HEK293 (cell line): ENCODE measurements at regions not wholly inside any gene's neighbourhood (a gene's known extent, or its start where the extent isn't known, plus 50 kb on each side); places are given as distances from the start of the nearest gene placed in this dataset.

ENCODE experiments used
- CTCF ChIA-PET: fragments of 350-600 bp; formaldehyde crosslinking; extraction: SDS; loops from one replicate; lab custom pipeline; 2021; ENCODE audit warnings: antibody characterized with exemption; lab: Yijun Ruan, JAX
- POLR2A ChIA-PET: fragments of 300-600 bp; formaldehyde crosslinking; extraction: SDS; loops from one replicate; lab custom pipeline; 2020; ENCODE audit warnings: antibody characterized with exemption, inconsistent platforms; lab: Yijun Ruan, JAX
- H3K27ac ChIP-seq: fragments of 200-500 bp; sonication (Bioruptor generic); 2 replicates; pipeline ENCODE4 v1.5.1; 2014; ENCODE audit warnings: low read depth, low read length, control low read depth, inconsistent platforms; ENCODE audit errors: extremely low read depth
- H3K36me3 ChIP-seq, 2 experiments: fragments of 200-500 bp in 1 of 2; sonication (Bioruptor generic) in 1 of 2; 1 replicate in 1 of 2; 2 replicates in 1 of 2; pipeline ENCODE4 v1.5.1; 2014 to 2017; ENCODE audit warnings: inconsistent platforms in 2 of 2, low read length in 2 of 2; ENCODE audit not compliant: control insufficient read depth in 2 of 2, insufficient read depth in 1 of 2
- H3K4me1 ChIP-seq: fragments of 200-500 bp; sonication (Bioruptor generic); 2 replicates; pipeline ENCODE4 v1.5.1; 2014; ENCODE audit warnings: mild to moderate bottlenecking, low read length, inconsistent platforms; ENCODE audit not compliant: control insufficient read depth, insufficient read depth
- H3K4me3 ChIP-seq: 2 replicates; pipeline ENCODE4 v1.5.1; 2011; ENCODE audit warnings: low read depth, mild to moderate bottlenecking, control low read depth, low read length, moderate library complexity
- H3K9me3 ChIP-seq: fragments of 200-500 bp; sonication (Bioruptor generic); 2 replicates; pipeline ENCODE4 v1.5.1; 2014; ENCODE audit warnings: low read depth, low read length, inconsistent platforms; ENCODE audit not compliant: control insufficient read depth, insufficient read depth
- MZF1 ChIP-seq: fragments of 450-650 bp; formaldehyde crosslinking; IDR thresholded peaks from 2 replicates; pipeline ENCODE4 v1.5.1; 2017; ENCODE audit warnings: missing biosample characterization, missing genetic modification characterization, borderline replicate concordance
- PRDM1 ChIP-seq: fragments of 450-650 bp; formaldehyde crosslinking; IDR thresholded peaks from 2 replicates; pipeline ENCODE4; 2016; ENCODE audit warnings: missing biosample characterization, missing genetic modification characterization
- SETDB1 ChIP-seq: IDR thresholded peaks from one replicate; pipeline ENCODE4 v1.6.1; 2017; ENCODE audit warnings: mild to moderate bottlenecking, low read length, moderate library complexity, mixed read lengths; ENCODE audit not compliant: insufficient read length
- WT1 ChIP-seq: fragments of 450-650 bp; formaldehyde crosslinking; IDR thresholded peaks from 2 replicates; pipeline ENCODE4 v1.5.1; 2016; ENCODE audit warnings: missing biosample characterization, missing genetic modification characterization
- ZBTB44 ChIP-seq: fragments of 450-650 bp; IDR thresholded peaks from 2 replicates; pipeline ENCODE4 v1.5.1; 2018; ENCODE audit warnings: missing biosample characterization, mild to moderate bottlenecking, missing genetic modification characterization
- ZBTB8A ChIP-seq: fragments of 450-650 bp; formaldehyde crosslinking; IDR thresholded peaks from 2 replicates; pipeline ENCODE4 v1.5.1; 2016; ENCODE audit warnings: missing biosample characterization, missing genetic modification characterization
- ZFHX2 ChIP-seq: fragments of 450-650 bp; formaldehyde crosslinking; conservative IDR thresholded peaks from 2 replicates; pipeline ENCODE4 v1.5.1; 2016; ENCODE audit warnings: missing biosample characterization, missing genetic modification characterization
- ZNF148 ChIP-seq: fragments of 450-650 bp; formaldehyde crosslinking; IDR thresholded peaks from 2 replicates; pipeline ENCODE4 v1.5.0; 2017; ENCODE audit warnings: missing biosample characterization, missing genetic modification characterization, borderline replicate concordance
- ZNF174 ChIP-seq: fragments of 450-650 bp; formaldehyde crosslinking; IDR thresholded peaks from 2 replicates; pipeline ENCODE4 v1.5.0; 2017; ENCODE audit warnings: missing biosample characterization, mild to moderate bottlenecking, missing genetic modification characterization
- ZNF366 ChIP-seq: fragments of 450-650 bp; formaldehyde crosslinking; conservative IDR thresholded peaks from 2 replicates; pipeline ENCODE4 v1.5.1; 2016; ENCODE audit warnings: missing biosample characterization, missing genetic modification characterization
- ZNF488 ChIP-seq: fragments of 450-650 bp; formaldehyde crosslinking; IDR thresholded peaks from 2 replicates; pipeline ENCODE4 v1.5.1; 2016; ENCODE audit warnings: missing biosample characterization, missing genetic modification characterization
- ZNF529 ChIP-seq: fragments of 450-650 bp; formaldehyde crosslinking; IDR thresholded peaks from 2 replicates; pipeline ENCODE4 v1.5.1; 2017; ENCODE audit warnings: missing genetic modification characterization, missing biosample characterization; ENCODE audit not compliant: insufficient replicate concordance
- ZNF544 ChIP-seq: fragments of 450-650 bp; formaldehyde crosslinking; IDR thresholded peaks from 2 replicates; pipeline ENCODE4 v1.5.0; 2017; ENCODE audit warnings: missing biosample characterization, missing genetic modification characterization
- ZNF645 ChIP-seq: fragments of 450-650 bp; formaldehyde crosslinking; IDR thresholded peaks from 2 replicates; pipeline ENCODE4; 2016; ENCODE audit warnings: missing biosample characterization, missing genetic modification characterization
- ZNF670 ChIP-seq: fragments of 450-650 bp; formaldehyde crosslinking; IDR thresholded peaks from 2 replicates; pipeline ENCODE4 v1.5.1; 2016; ENCODE audit warnings: missing biosample characterization, missing genetic modification characterization, low read depth
- TF ChIP-seq, protein P1 (sequence below): fragments of 450-650 bp; formaldehyde crosslinking; IDR thresholded peaks from 2 replicates; pipeline ENCODE4 v1.5.1; 2016; ENCODE audit warnings: missing biosample characterization, missing genetic modification characterization

- TF ChIP-seq ZNF544 (tag by site-specific recombination), result no peak
- TF ChIP-seq ZNF670 (tag by site-specific recombination), result no peak
- no peak for TF ChIP-seq ZNF529
- no peak for TF ChIP-seq ZNF488 (tag by site-specific recombination)
- TF ChIP-seq, protein P1, sequence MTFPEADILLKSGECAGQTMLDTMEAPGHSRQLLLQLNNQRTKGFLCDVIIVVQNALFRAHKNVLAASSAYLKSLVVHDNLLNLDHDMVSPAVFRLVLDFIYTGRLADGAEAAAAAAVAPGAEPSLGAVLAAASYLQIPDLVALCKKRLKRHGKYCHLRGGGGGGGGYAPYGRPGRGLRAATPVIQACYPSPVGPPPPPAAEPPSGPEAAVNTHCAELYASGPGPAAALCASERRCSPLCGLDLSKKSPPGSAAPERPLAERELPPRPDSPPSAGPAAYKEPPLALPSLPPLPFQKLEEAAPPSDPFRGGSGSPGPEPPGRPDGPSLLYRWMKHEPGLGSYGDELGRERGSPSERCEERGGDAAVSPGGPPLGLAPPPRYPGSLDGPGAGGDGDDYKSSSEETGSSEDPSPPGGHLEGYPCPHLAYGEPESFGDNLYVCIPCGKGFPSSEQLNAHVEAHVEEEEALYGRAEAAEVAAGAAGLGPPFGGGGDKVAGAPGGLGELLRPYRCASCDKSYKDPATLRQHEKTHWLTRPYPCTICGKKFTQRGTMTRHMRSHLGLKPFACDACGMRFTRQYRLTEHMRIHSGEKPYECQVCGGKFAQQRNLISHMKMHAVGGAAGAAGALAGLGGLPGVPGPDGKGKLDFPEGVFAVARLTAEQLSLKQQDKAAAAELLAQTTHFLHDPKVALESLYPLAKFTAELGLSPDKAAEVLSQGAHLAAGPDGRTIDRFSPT (tag by site-specific recombination), result no peak
- no peak for TF ChIP-seq ZNF645 (tag by site-specific recombination)
Measured at GRCh38 chr6:27541212-27541932, 68.5 kb upstream of the ZNF184 start (continued).

DNA sequence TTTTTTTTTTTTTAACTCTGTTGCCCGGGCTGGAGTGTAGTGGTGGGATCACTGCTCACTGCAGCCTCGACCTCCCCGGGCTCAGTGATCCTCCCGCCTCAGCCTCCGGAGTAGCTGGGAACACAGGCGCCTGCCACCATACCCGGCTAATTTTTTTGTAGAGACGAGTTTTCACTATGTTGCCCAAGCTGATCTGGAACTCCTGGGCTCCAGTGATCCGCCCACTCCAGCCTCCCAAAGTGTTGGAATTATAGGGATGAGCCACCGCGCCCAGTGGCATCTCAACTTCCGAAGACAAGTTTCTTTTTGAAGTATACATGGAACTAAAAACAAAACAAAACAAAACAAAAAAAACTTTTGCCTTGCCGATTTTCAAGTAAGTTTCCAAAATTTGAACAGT is 66.6 kb upstream of the ZNF184 start:
- no peak for TF ChIP-seq ZNF148
- TF ChIP-seq ZNF488 (tag by site-specific recombination), result no peak
- TF ChIP-seq SETDB1, result no peak
- no peak for TF ChIP-seq MZF1 (tag by site-specific recombination)
- TF ChIP-seq ZNF174, result no peak
- Histone ChIP-seq H3K4me3 (no peak overlapping the region), H3K4me1 (no peaks in the 10 kb centered on the region), H3K36me3 (no peaks in the 10 kb centered on the region), H3K27ac (no peak overlapping the region), H3K9me3 (no peaks in the 10 kb centered on the region)
- CTCF ChIA-PET, result no interaction called here
- POLR2A ChIA-PET, result no interaction called here

GRCh38 chr6:27532820-27533538 is 60.1 kb upstream of the ZNF184 start:
- Histone ChIP-seq H3K36me3 (no peaks in the 10 kb centered on the region), H3K4me1 (no peaks in the 10 kb centered on the region), H3K27ac (no peak overlapping the region), H3K4me3 (peak overlapping the region; percentile 7; the same call in 1 of the 2 replicates)
- no peak for TF ChIP-seq PRDM1 (tag by site-specific recombination)
- peak; percentile 56 for TF ChIP-seq ZBTB44 (tag by site-specific recombination)
- no peak for TF ChIP-seq ZBTB8A
- TF ChIP-seq ZFHX2 (tag by site-specific recombination), result no peak
- TF ChIP-seq WT1 (tag by site-specific recombination), result peak; percentile 9; the same call in 1 of the 2 replicates
- 0 out of 2 replicates have a peak, but pooled peaks have one; percentile 25 for TF ChIP-seq ZNF366 (tag by site-specific recombination)
- TF ChIP-seq, all 188 proteins: peak for 3
- ChIA-PET CTCF (interaction anchor here (0.6 to 3.9 kb wide), 5 partner anchors 14 to 263 kb away, joined by 3 to 15 read pairs (median 3); no protein-coding TSS in a partner anchor), POLR2A (interaction anchor here (0.6 to 1.3 kb wide), 4 partner anchors 12 to 139 kb away, joined by 3 to 7 read pairs (median 4); no protein-coding TSS in a partner anchor)
- no peaks in the 10 kb centered on the region for H3K9me3 ChIP-seq
